Colon (tissue), 2 donors: ENCODE measurements at regions not wholly inside any gene's neighbourhood (a gene's known extent, or its start where the extent isn't known, plus 50 kb on each side); places are given as distances from the start of the nearest gene placed in this dataset.
"Not testable (repeated sequence)": the region's sequence is repeated elsewhere in the genome, so short reads cannot be mapped to it uniquely, and the experiment has no call there.

Experiments used
- FAIRE-seq: peaks from 2 replicates; lab custom pipeline; 2012; peaks lifted over from hg19 to GRCh38; lab: Jason Lieb, UNC
- donor health status: control.
- donor health status: control.

DNA sequence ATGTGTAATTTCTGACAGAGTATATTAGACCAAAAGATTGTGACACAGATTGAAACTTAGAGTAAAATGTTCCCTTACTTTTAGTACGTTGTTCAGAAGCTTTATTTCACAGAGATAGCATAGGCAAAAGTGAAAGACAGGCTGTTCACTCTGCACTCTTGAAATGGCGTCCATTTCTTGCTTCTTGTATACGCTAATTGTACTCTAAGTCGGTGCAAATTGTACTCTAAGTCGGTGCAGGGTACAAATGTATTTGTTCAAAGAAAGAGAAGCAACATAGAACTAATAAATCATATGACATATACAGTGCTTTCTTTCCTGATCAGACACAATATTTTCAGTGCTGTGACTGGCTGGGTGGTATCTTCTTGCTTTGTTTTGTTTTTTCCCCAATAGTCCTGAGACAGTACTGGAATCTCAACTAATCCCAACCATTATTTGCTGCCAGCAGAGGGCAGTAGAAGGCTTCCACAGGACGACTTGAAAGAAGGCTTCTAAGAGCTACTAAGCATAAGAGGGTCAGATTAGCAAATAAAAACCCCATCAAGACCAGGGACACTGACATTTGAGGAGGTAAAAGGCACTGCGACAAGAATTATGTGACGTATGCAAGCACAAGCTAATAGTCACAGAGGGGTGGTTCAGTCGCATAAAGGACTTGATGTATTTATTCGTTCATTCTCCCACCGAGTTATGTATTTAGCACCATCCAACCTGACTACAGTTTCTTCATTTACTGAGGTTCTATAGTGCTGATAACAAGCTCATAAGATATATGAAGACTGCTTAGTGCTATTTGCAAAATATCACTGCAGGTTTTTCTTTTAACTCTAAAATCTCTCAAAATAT, 831.8 kb downstream of the TAF11L14 start:
- no peak for FAIRE-seq

GRCh38 chr5:18466731-18467130, 832.5 kb downstream of the TAF11L14 start:
- FAIRE-seq, result no peak

DNA sequence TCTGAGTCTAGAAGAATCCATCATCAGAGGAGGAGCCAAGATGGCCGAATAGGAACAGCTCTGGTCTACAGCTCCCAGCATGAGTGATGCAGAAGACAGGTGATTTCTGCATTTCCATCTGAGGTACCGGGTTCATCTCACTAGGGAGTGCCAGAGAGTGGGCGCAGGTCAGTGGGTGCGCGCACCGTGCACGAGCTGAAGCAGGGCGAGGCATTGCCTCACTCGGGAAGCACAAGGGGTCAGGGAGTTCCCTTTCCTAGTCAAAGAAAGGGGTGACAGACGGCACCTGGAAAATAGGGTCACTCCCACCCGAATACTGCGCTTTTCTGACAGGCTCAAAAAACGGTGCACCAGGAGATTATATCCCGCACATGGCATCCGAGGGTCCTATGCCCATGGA, 837.5 kb downstream of the TAF11L14 start:
- FAIRE-seq, result not testable (repeated sequence)

- no peak for FAIRE-seq
These were observed 849.2 kb downstream of the TAF11L14 start for GRCh38 chr5:18483451-18483850.

DNA sequence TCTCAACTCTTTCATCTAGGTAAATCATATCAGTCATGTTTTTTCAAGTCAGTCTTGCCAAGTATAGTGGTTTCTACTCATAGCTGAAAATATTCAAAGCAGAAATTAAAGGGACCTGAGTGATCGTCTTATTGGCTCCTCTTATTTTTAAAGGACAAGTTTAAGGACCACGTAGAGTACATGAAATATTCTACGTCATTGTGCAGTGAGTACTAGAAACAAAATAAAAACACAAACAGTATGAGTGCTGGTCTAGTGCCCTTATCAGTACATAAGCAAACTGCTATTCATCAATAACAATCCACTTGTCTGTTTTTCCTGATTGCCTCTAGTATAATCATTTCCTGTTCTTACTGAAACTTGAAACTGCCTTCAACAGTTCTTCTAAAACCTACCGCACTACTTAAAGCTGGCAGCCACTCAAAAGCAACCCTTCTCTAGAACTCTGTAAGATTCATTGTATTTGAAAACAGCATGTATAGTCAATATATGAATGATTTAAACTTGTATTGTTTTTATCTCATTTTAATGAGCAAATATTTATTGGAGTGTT, 853.7 kb downstream of the TAF11L14 start:
- no peak for FAIRE-seq

- no peak for FAIRE-seq
These were observed 855.4 kb downstream of the TAF11L14 start for GRCh38 chr5:18489703-18490102.

DNA sequence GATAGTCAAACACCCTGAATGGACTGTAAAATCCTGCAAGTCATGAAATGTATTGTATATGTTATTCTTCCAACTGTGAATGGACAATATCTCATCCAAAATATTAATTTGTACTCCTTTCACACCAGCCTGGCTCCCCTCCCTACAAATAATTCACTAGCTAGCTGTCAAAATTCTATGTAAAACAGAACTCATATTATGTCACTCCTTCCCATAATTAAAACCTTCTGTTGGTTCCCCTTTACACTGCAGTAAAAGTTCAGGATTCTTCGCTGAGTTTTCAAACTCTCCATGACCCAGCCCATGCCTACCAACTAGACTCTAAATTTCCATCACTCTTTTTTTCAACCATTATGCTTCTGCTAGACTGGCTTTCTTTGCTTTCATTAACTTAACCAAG, 857.1 kb downstream of the TAF11L14 start:
- no peak for FAIRE-seq

DNA sequence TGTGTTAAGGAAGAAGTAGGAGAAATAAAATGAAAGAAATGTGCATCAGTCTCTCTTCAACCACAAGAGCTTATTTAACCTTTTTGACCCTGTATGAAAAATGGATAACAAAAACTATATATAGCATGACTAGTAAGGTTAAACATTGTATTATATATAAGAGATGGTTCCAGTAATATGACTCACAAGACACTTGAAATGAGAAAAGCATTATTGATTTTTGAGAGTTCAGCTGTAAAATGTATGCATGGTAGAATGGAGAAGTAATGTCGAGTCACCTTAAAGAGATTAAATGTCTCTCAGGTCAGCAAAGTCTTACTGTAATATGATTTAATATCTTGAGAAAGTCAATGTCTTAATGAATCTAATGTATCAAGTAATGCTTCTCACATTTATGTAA, 860.9 kb downstream of the TAF11L14 start:
- FAIRE-seq, result no peak

DNA sequence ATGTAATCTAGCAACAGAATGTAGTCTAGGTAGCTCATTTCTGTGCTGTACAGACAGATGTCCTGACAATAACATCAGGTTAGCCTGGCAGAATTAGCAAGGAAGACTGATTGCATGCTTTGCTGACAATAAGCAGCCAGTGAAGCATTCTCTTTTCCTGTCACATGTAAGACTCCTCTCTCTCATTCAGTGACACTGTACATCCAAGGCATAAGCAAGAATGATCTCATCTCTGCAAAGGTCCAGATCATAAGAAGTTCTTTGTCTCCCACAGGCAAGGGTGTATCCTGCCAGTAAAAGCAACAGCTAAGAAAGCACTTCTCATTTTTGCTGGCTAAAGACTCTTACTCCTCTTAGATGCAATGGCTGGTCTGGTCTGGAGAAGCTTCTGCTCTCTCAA, 861.8 kb downstream of the TAF11L14 start:
- no peak for FAIRE-seq

DNA sequence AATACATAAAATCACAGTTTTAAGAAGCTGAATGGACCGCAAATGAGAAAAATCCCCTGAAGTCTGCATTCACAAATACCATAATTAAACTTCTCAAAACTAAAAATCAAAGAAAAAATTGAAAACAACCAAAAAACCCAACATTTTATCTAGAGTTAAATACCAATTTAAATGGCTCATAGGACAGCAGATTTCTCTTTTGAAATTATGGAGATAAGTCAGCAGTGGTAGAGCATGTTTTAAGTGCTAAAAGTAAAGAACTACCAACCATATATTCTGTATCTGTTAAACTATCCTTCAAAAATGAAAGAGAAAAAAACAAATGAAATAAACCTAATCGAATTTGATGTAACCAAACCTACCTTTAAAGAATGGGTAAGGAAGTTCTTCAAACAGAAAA, 862.8 kb downstream of the TAF11L14 start:
- no peak for FAIRE-seq

GRCh38 chr5:18503797-18504328, 869.6 kb downstream of the TAF11L14 start:
- FAIRE-seq, result no peak

- FAIRE-seq, result no peak
These were observed 872.9 kb downstream of the TAF11L14 start for GRCh38 chr5:18507114-18507513.

- no peak for FAIRE-seq
These were observed 883.6 kb downstream of the TAF11L14 start for GRCh38 chr5:18517641-18518380.

- no peak for FAIRE-seq
These were observed 889.1 kb downstream of the TAF11L14 start for GRCh38 chr5:18523380-18523779.

DNA sequence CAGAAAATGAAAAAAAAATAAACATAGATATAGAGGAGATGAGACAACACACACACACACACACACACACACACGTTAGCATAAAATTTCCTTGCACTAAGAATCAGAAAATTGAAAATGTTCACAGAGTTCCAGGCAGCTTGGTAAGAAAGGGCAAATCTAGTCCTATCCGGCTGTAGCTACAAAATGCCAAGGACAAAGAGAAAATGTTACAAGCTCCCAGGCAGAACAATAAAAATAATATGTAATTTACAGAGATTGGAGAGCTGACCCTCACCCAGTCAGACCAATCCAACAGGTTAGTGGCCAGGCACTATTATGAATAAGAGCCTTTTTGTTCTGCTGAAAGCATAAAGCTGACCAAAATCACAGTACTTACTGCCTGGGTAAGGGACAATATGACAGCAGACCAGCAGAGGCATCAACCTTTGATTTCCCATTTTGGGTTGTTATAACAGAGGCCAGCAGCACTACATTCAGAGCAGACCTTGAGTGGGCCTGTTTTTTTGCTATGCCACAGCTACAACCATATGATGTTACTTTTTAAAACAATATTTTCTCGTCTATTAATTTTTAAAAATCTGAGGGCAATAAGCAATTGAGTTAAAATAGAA, 892.6 kb downstream of the TAF11L14 start:
- FAIRE-seq, result no peak

DNA sequence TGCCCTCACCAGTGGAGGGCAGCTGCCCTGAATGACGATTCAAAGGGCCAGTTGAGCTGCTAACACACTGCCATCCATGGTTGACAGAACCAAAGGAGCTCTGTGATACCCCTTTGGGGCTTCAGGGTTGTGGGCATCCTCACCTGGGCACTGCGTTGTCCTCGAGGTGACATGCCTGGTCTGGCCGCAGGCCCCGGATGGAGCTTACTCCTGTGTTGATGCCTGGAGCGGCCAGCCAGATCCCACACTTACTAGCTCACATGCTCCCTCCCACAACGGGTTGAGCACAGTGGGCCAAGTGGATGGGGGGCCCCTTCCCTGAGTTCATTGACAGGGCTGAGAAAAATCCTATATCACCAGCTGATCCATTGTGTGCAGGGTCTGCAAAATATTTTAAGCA, 898.9 kb downstream of the TAF11L14 start:
- no peak for FAIRE-seq

DNA sequence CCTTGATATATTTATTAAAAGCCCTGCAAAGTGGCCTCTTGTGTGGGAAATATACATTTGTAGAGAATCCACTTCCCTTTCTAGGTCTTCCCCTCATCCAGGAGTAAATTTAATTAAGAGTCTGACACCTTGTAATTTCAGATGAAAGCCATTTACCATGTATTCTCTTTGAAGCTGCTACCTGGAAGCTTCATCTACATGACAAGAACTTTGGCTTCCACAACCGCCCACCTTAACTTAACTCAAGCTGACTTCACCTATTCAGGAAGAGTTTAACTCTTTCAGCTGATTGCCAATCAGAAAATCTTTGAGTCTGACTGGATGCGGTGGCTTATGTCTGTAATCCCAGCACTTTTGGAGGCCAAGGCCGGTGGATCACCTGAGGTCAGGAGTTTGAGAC, 899.9 kb downstream of the TAF11L14 start:
- FAIRE-seq, result no peak

- not testable (repeated sequence) for FAIRE-seq
These were observed 901.5 kb downstream of the TAF11L14 start for GRCh38 chr5:18535753-18536152.

GRCh38 chr5:18544421-18544820, 910.2 kb downstream of the TAF11L14 start:
- no peak for FAIRE-seq

GRCh38 chr5:18546591-18546990, 912.3 kb downstream of the TAF11L14 start:
- no peak for FAIRE-seq

DNA sequence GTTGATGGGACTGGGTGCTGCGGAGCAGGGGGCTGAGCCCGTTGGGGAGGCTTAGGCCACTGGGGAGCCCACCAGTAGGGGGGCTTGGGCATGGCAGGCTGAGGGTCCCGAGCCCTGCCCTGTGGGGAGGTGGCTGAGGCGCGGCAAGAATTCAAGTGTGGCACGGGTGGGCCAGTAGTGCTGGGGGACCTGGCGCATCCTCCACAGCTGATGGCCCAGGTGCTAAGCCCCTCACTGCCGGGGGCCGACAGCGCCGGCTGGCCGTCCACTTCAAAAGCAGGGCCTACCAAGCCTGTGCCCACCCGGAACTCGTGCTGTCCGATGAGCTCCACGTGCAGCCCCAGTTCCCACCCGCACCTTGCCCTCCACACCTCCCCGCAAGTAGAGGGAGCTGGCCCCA, 917.5 kb downstream of the TAF11L14 start:
- FAIRE-seq, result no peak

DNA sequence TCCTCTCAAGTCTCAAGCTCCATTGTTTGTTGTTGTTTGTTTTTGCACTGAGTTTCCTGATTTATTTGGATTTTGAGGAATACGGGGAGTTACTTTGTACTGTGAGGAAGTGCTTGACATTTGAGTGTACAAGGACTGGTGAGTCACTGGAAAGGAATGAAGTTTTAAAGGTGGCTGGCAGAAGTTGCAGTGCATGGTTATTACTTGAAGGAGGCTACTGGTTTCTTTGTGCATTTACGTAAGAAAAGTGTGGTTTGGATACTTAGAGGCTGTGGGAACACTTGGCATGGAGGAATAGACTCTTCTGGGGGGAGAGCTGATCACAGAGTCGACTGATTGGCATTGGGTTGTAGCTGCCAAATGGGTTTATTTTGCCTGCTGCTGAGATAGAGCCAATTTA, 919.0 kb downstream of the TAF11L14 start:
- FAIRE-seq, result no peak

GRCh38 chr5:18560602-18561001, 926.3 kb downstream of the TAF11L14 start:
- no peak for FAIRE-seq
